CD14-positive monocyte (primary cell): ENCODE measurements at regions not wholly inside any gene's neighbourhood (a gene's known extent, or its start where the extent isn't known, plus 50 kb on each side); places are given as distances from the start of the nearest gene placed in this dataset.

Experiments used
- DNase-seq, 3 donors: peaks; one replicate each; pipeline ENCODE4 v3.0.0-alpha.2; 2011 to 2022
- H2AFZ ChIP-seq: 2 replicates; pipeline ENCODE4 v1.6.0; 2012; ENCODE audit warnings: mild to moderate bottlenecking, low read depth, low read length, inconsistent platforms; ENCODE audit not compliant: insufficient read depth, poor library complexity, severe bottlenecking
- H3K27ac ChIP-seq, 2 donors: 1 replicate in 1 of 2; 2 replicates in 1 of 2; pipeline ENCODE4 v1.5.1; 2012 to 2013; ENCODE audit warnings: low read length in 2 of 2, control low read depth in 1 of 2, inconsistent platforms in 1 of 2, low read depth in 1 of 2, mild to moderate bottlenecking in 1 of 2
- H3K27me3 ChIP-seq, 2 donors: one replicate each; pipeline versions ENCODE4 v1.6.0 to v1.6.1; 2011 to 2013; ENCODE audit warnings: low read length in 2 of 2; ENCODE audit not compliant: control insufficient read depth in 2 of 2, insufficient read depth in 2 of 2
- H3K36me3 ChIP-seq, 2 donors: replicated peaks in 1 of 2; 1 replicate in 1 of 2; 2 replicates in 1 of 2; pipeline versions ENCODE4 v1.5.1 to v1.6.1; 2012 to 2013; ENCODE audit warnings: low read length in 2 of 2, control low read depth in 1 of 2, inconsistent platforms in 1 of 2, mild to moderate bottlenecking in 1 of 2; ENCODE audit not compliant: insufficient read depth in 2 of 2, control insufficient read depth in 1 of 2
- H3K4me1 ChIP-seq, 2 donors: 1 replicate in 1 of 2; 2 replicates in 1 of 2; pipeline versions ENCODE4 v1.5.1 to v1.6.1; 2012 to 2013; ENCODE audit warnings: low read length in 2 of 2, control low read depth in 1 of 2, inconsistent platforms in 1 of 2, mild to moderate bottlenecking in 1 of 2, moderate library complexity in 1 of 2; ENCODE audit not compliant: insufficient read depth in 2 of 2, control insufficient read depth in 1 of 2
- H3K4me2 ChIP-seq: replicated peaks from 2 replicates; pipeline ENCODE3; 2012; ENCODE audit warnings: low read length, moderate library complexity, mild to moderate bottlenecking; ENCODE audit not compliant: poor library complexity, severe bottlenecking; ENCODE audit errors: extremely low read depth
- H3K4me3 ChIP-seq, 3 experiments: fragments of 200-600 bp in 1 of 3; sonication (generic) in 1 of 3; replicated peaks in 1 of 3; 1 replicate in 2 of 3; 2 replicates in 1 of 3; pipeline ENCODE4 v1.5.1; 2011 to 2013; ENCODE audit warnings: low read length in 3 of 3, mild to moderate bottlenecking in 3 of 3, control low read depth in 2 of 3, low read depth in 2 of 3, inconsistent platforms in 1 of 3, moderate library complexity in 1 of 3
- H3K79me2 ChIP-seq: 2 replicates; pipeline ENCODE4 v1.6.0; 2012; ENCODE audit warnings: mild to moderate bottlenecking, control low read depth, inconsistent platforms, low read length, moderate library complexity; ENCODE audit not compliant: insufficient read depth
- H3K9ac ChIP-seq: 2 replicates; pipeline ENCODE4 v1.6.0; 2017; ENCODE audit warnings: low read length, mild to moderate bottlenecking; ENCODE audit not compliant: insufficient read depth, poor library complexity, severe bottlenecking
- H3K9me3 ChIP-seq, 2 donors: replicated peaks in 1 of 2; 1 replicate in 1 of 2; 2 replicates in 1 of 2; pipeline versions ENCODE4 v1.5.1 to v1.6.1; 2012 to 2013; ENCODE audit warnings: low read length in 2 of 2, control low read depth in 1 of 2; ENCODE audit not compliant: control insufficient read depth in 1 of 2, insufficient read depth in 1 of 2
- H4K20me1 ChIP-seq: 2 replicates; pipeline ENCODE4 v1.6.0; 2012; ENCODE audit warnings: mild to moderate bottlenecking, low read length, control low read depth, moderate library complexity; ENCODE audit not compliant: insufficient read depth
- H3K27ac Mint-ChIP-seq, 7 donors: one replicate each; pipeline ENCODE4 v1.8.0; 2020; ENCODE audit warnings: mild to moderate bottlenecking in 7 of 7, mixed read lengths in 7 of 7, moderate library complexity in 6 of 7, inconsistent platforms in 2 of 7
- H3K27me3 Mint-ChIP-seq, 3 donors: one replicate each; pipeline ENCODE4 v1.8.0; 2021 to 2022; ENCODE audit warnings: low read depth in 3 of 3, mild to moderate bottlenecking in 3 of 3, mixed read lengths in 3 of 3, moderate library complexity in 3 of 3, inconsistent platforms in 1 of 3
- H3K36me3 Mint-ChIP-seq, 2 donors: one replicate each; pipeline ENCODE4 v1.8.0; 2020; ENCODE audit warnings: mixed read lengths in 2 of 2, inconsistent platforms in 1 of 2, mild to moderate bottlenecking in 1 of 2
- H3K4me1 Mint-ChIP-seq: one replicate; pipeline ENCODE4 v1.8.0; 2020; ENCODE audit warnings: mild to moderate bottlenecking, mixed read lengths
- H3K4me3 Mint-ChIP-seq, 2 donors: one replicate each; pipeline ENCODE4 v1.8.0; 2020; ENCODE audit warnings: mild to moderate bottlenecking in 2 of 2, mixed read lengths in 2 of 2, moderate library complexity in 1 of 2
- H3K9me3 Mint-ChIP-seq, 7 donors: one replicate each; pipeline ENCODE4 v1.8.0; 2020 to 2022; ENCODE audit warnings: mixed read lengths in 7 of 7, mild to moderate bottlenecking in 6 of 7, moderate library complexity in 6 of 7, inconsistent platforms in 2 of 7
- CTCF ChIP-seq: fragments of 200-600 bp; IDR thresholded peaks from one replicate; pipeline ENCODE4 v1.8.0; 2022; ENCODE audit warnings: antibody characterized with exemption, mild to moderate bottlenecking
- WGBS: methylation state at CpG from one replicate; pipeline ENCODE4 v1.1.5; 2013; ENCODE audit warnings: missing lambda C conversion rate; ENCODE audit not compliant: insufficient coverage; 5-methylcytosine and 5-hydroxymethylcytosine counted together
- intact Hi-C, 2 donors: fragments of 100-400 bp; cut with micrococcal nuclease; formaldehyde crosslinking; loops; one replicate each; pipeline versions ENCODE4 v1.15.0 to v1.15.1; 2023

- Histone ChIP-seq H3K4me1 (no peaks in the 10 kb centered on the region), H3K4me2 (no peak overlapping the region), H2AFZ (no peak overlapping the region), H3K27me3 (no peaks in the 10 kb centered on the region), H3K36me3 (no peaks in the 10 kb centered on the region), H3K9me3 (no peaks in the 10 kb centered on the region), H4K20me1 (no peaks in the 10 kb centered on the region), H3K9ac (no peak overlapping the region), H3K27ac (no peak overlapping the region), H3K4me3 (no peak overlapping the region), H3K79me2 (no peaks in the 10 kb centered on the region)
- no peak for DNase-seq
- Mint-ChIP-seq H3K27ac (no peak overlapping the region), H3K36me3 (no peaks in the 10 kb centered on the region), H3K27me3 (peaks cover 0 to 3% (median 0%) of the 10 kb centered on the region in 3 donors), H3K4me3 (no peak overlapping the region), H3K9me3 (peaks cover 0 to 6% (median 2%) of the 10 kb centered on the region in 7 donors), H3K4me1 (no peaks in the 10 kb centered on the region)
- intact Hi-C loops = no loop called here
- no peak for TF ChIP-seq CTCF
Observed at GRCh38 chr10:105503714-105504113, 862.6 kb downstream of the SORCS3 start.

GRCh38 chr10:105502058-105502457, 861.0 kb downstream of the SORCS3 start:
- no CpG with 5 or more reads among the region's 3 CpGs for WGBS
- Mint-ChIP-seq H3K9me3 (peaks cover 0 to 5% (median 2%) of the 10 kb centered on the region in 7 donors), H3K36me3 (no peaks in the 10 kb centered on the region), H3K4me1 (no peaks in the 10 kb centered on the region), H3K27me3 (peaks cover 0 to 3% (median 0%) of the 10 kb centered on the region in 3 donors), H3K27ac (no peak overlapping the region), H3K4me3 (no peak overlapping the region)
- Histone ChIP-seq H3K9me3 (no peaks in the 10 kb centered on the region), H3K36me3 (no peaks in the 10 kb centered on the region), H3K4me1 (no peaks in the 10 kb centered on the region), H3K9ac (no peak overlapping the region), H3K79me2 (no peaks in the 10 kb centered on the region), H3K27me3 (no peaks in the 10 kb centered on the region), H3K4me3 (no peak overlapping the region), H4K20me1 (no peaks in the 10 kb centered on the region), H3K27ac (no peak overlapping the region), H2AFZ (no peak overlapping the region), H3K4me2 (no peak overlapping the region)
- no peak for DNase-seq
- intact Hi-C loops = no loop called here
- no peak for TF ChIP-seq CTCF
